ENCODE measurements at regions not wholly inside any gene's neighbourhood (a gene's known extent, or its start where the extent isn't known, plus 50 kb on each side); places are given as distances from the start of the nearest gene placed in this dataset.

GRCh38 chr3:118485693-118486092, 549.0 kb downstream of the IGSF11 start (continued):
- TF ChIP-seq EZH2 (IDR thresholded peaks at IDR 0.05; ENCODE audit: low read depth, low read length, severe bottlenecking), result no peak
- TF ChIP-seq SAP30 (IDR thresholded peaks at IDR 0.05; ENCODE audit: insufficient read depth, insufficient replicate concordance, low read length), result no peak
- no peak for TF ChIP-seq KDM5A (IDR thresholded peaks at IDR 0.05; ENCODE audit: low read length)
- no peak for TF ChIP-seq E2F6 (IDR thresholded peaks at IDR 0.05)
- no peak for TF ChIP-seq EGR1 (IDR thresholded peaks at IDR 0.05; ENCODE audit: borderline replicate concordance, low read depth, low read length)
